HG02623 (cell line): ENCODE measurements at regions not wholly inside any gene's neighbourhood (a gene's known extent, or its start where the extent isn't known, plus 50 kb on each side); places are given as distances from the start of the nearest gene placed in this dataset.
"Not testable (repeated sequence)": the region's sequence is repeated elsewhere in the genome, so short reads cannot be mapped to it uniquely, and the experiment has no call there.

Experiments
- ATAC-seq: cut with Tn5 transposase; IDR thresholded peaks from one replicate; pipeline ENCODE4 v1.9.1; 2021; ENCODE audit warnings: moderate library complexity; ENCODE audit not compliant: unreplicated experiment

- no peak for ATAC-seq
Measured at GRCh38 chr20:4441871-4442270, 192.8 kb upstream of the ADRA1D start.

- no peak for ATAC-seq
Measured at GRCh38 chr20:4441191-4441590, 192.1 kb upstream of the ADRA1D start.

- no peak for ATAC-seq
Measured at GRCh38 chr20:4439461-4439860, 190.4 kb upstream of the ADRA1D start.

- no peak for ATAC-seq
Measured at GRCh38 chr20:4437131-4437530, 188.0 kb upstream of the ADRA1D start.

GRCh38 chr20:4435671-4436455, 186.8 kb upstream of the ADRA1D start:
- no peak for ATAC-seq

- ATAC-seq = no peak
Measured at GRCh38 chr20:4435225-4435624, 186.1 kb upstream of the ADRA1D start.

- ATAC-seq = no peak
Measured at GRCh38 chr20:4434681-4435080, 185.6 kb upstream of the ADRA1D start.

GRCh38 chr20:4431446-4431845, 182.4 kb upstream of the ADRA1D start:
- no peak for ATAC-seq

- ATAC-seq = not testable (repeated sequence)
Measured at GRCh38 chr20:4430826-4431225, 181.7 kb upstream of the ADRA1D start.

- no peak for ATAC-seq
Measured at GRCh38 chr20:4427940-4428586, 179.0 kb upstream of the ADRA1D start.

- ATAC-seq = no peak
Measured at GRCh38 chr20:4418141-4418540, 169.1 kb upstream of the ADRA1D start.

- ATAC-seq = no peak
Measured at GRCh38 chr20:4415281-4415680, 166.2 kb upstream of the ADRA1D start.

GRCh38 chr20:4413314-4414049, 164.4 kb upstream of the ADRA1D start:
- ATAC-seq = no peak

- ATAC-seq = no peak
Measured at GRCh38 chr20:4412216-4412615, 163.1 kb upstream of the ADRA1D start.

GRCh38 chr20:4411744-4412143, 162.7 kb upstream of the ADRA1D start:
- ATAC-seq = no peak

- ATAC-seq = no peak
Measured at GRCh38 chr20:4406627-4407026, 157.5 kb upstream of the ADRA1D start.

GRCh38 chr20:4401601-4402000, 152.5 kb upstream of the ADRA1D start:
- ATAC-seq = no peak

- no peak for ATAC-seq
Measured at GRCh38 chr20:4384961-4385360, 135.9 kb upstream of the ADRA1D start.

GRCh38 chr20:4383961-4384360, 134.9 kb upstream of the ADRA1D start:
- no peak for ATAC-seq

GRCh38 chr20:4375881-4376280, 126.8 kb upstream of the ADRA1D start:
- ATAC-seq = no peak

GRCh38 chr20:4373454-4373853, 124.4 kb upstream of the ADRA1D start:
- no peak for ATAC-seq
